OCI-LY3 (cell line): ENCODE measurements at regions not wholly inside any gene's neighbourhood (a gene's known extent, or its start where the extent isn't known, plus 50 kb on each side); places are given as distances from the start of the nearest gene placed in this dataset.

Experiments
- H2AFZ ChIP-seq: fragments of 200-600, 300-600 bp; shearing (Covaris generic); 2 replicates; pipeline ENCODE4 v1.6.0; 2014; ENCODE audit warnings: antibody characterized with exemption, low read depth, low read length
- H3K27ac ChIP-seq: fragments of 200-600, 300-600 bp; sonication (generic); 2 replicates; pipeline ENCODE4 v1.5.1; 2014; ENCODE audit warnings: mild to moderate bottlenecking, low read length, moderate library complexity, mixed read lengths
- H3K27me3 ChIP-seq: fragments of 200-600, 300-600 bp; sonication (generic); 2 replicates; pipeline ENCODE4 v1.6.1; 2014; ENCODE audit warnings: low read depth, low read length, mixed read lengths
- H3K36me3 ChIP-seq: fragments of 200-600, 300-600 bp; sonication (generic); replicated peaks from 2 replicates; pipeline ENCODE3; 2014; ENCODE audit warnings: low read depth, low read length, mixed read lengths
- H3K4me1 ChIP-seq: fragments of 300-600, 200-600 bp; sonication (generic); 2 replicates; pipeline ENCODE4 v1.6.1; 2014; ENCODE audit warnings: low read length, mixed read lengths
- H3K4me2 ChIP-seq: fragments of 200-600, 300-600 bp; sonication (generic); 2 replicates; pipeline ENCODE4 v1.6.1; 2014; ENCODE audit warnings: low read length, mixed read lengths
- H3K4me3 ChIP-seq: fragments of 300-600, 200-600 bp; sonication (generic); 2 replicates; pipeline ENCODE4 v1.5.1; 2014; ENCODE audit warnings: antibody characterized with exemption, mild to moderate bottlenecking, low read length, moderate library complexity
- H3K79me2 ChIP-seq: fragments of 300-600, 200-600 bp; shearing (Covaris generic); 2 replicates; pipeline ENCODE4 v1.6.1; 2014; ENCODE audit warnings: mild to moderate bottlenecking, low read length, mixed read lengths
- H3K9ac ChIP-seq: fragments of 300-600, 200-600 bp; shearing (Covaris generic); 2 replicates; pipeline ENCODE4 v1.6.0; 2014; ENCODE audit warnings: mild to moderate bottlenecking, low read length, moderate library complexity
- H3K9me3 ChIP-seq: fragments of 200-600, 300-600 bp; shearing (Covaris generic); 2 replicates; pipeline ENCODE4 v1.6.1; 2014; ENCODE audit warnings: low read length, mixed read lengths; ENCODE audit not compliant: insufficient read depth
- H4K20me1 ChIP-seq: fragments of 200-600, 300-600 bp; sonication (generic); 2 replicates; pipeline ENCODE4 v1.6.1; 2016; ENCODE audit warnings: low read length, mixed read lengths; ENCODE audit not compliant: insufficient read depth
- CTCF ChIP-seq: fragments of 200-600, 300-600 bp; sonication (generic); IDR thresholded peaks from 2 replicates; pipeline ENCODE4 v1.5.1; 2014; ENCODE audit warnings: antibody characterized with exemption, low read length, low read depth
- EZH2phosphoT487 ChIP-seq: fragments of 200-600 bp; shearing (Covaris generic); IDR thresholded peaks from 2 replicates; pipeline ENCODE4 v1.6.1; 2018; ENCODE audit warnings: antibody characterized with exemption, mixed run types, low read depth

DNA sequence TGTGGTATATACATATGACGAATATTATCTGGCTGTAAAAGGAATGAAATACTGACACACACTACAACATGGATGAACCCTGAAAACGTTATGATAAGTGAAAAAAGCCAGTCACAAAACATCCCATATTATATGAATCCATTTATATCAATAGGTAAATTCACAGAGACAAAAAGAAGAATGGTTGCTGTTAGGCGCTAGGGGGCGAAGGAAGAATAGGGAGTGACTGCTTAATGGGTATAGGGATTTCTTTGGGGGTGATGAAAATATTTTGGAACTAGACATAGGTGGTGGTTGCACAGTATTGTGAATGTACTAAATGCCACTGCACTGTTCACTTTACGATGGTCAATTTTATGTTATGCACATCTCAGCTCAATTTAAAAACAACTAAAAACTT is 96.4 kb upstream of the EGFL6 start:
- peaks cover 15% of the 10 kb centered on the region for H3K4me1 ChIP-seq
- H3K4me2 ChIP-seq: peak overlapping the region; percentile 53
- H3K9me3 ChIP-seq: no peaks in the 10 kb centered on the region
- no peaks in the 10 kb centered on the region for H3K36me3 ChIP-seq
- H4K20me1 ChIP-seq: no peaks in the 10 kb centered on the region
- TF ChIP-seq CTCF: peak; percentile 63
- TF ChIP-seq EZH2phosphoT487: no peak
- H3K27ac ChIP-seq: no peak overlapping the region
- no peak overlapping the region for H3K4me3 ChIP-seq
- no peak overlapping the region for H3K9ac ChIP-seq
- no peaks in the 10 kb centered on the region for H3K79me2 ChIP-seq
- H3K27me3 ChIP-seq: no peaks in the 10 kb centered on the region
- no peak overlapping the region; the same call in 1 of the 2 replicates for H2AFZ ChIP-seq

DNA sequence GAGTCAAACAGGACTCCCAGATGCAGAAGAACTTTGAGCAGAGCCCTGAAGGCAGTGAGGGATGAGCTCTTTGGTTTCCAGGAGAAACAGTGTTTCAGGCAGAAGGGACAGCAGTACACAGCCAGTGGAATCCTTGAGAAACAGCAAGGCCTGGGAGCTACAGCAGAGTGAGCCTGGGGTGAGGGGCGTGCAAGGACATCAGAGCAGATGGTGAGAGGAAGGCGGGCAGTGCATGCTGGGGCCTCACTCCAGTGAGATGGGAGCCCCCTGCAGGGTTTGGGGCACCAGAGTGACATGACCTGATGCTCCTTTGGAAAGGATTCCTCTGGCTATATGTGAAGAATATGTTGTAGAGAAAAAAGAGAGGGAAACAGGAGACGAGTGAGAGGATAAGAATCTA is 98.1 kb upstream of the EGFL6 start:
- Histone ChIP-seq H3K9me3 (no peaks in the 10 kb centered on the region), H3K79me2 (no peaks in the 10 kb centered on the region), H3K4me1 (peaks cover 15% of the 10 kb centered on the region), H4K20me1 (no peaks in the 10 kb centered on the region), H3K4me3 (no peak overlapping the region), H3K36me3 (no peaks in the 10 kb centered on the region), H3K27ac (no peak overlapping the region), H3K9ac (no peak overlapping the region), H2AFZ (no peak overlapping the region), H3K27me3 (no peaks in the 10 kb centered on the region), H3K4me2 (no peak overlapping the region)
- TF ChIP-seq CTCF: no peak
- no peak for TF ChIP-seq EZH2phosphoT487

GRCh38 chrX:13470685-13470977 is 98.8 kb upstream of the EGFL6 start:
- no peak overlapping the region for H3K4me2 ChIP-seq
- H3K9ac ChIP-seq: no peak overlapping the region
- no peak overlapping the region for H3K27ac ChIP-seq
- H3K27me3 ChIP-seq: no peaks in the 10 kb centered on the region
- peaks cover 15% of the 10 kb centered on the region for H3K4me1 ChIP-seq
- no peaks in the 10 kb centered on the region for H3K79me2 ChIP-seq
- TF ChIP-seq EZH2phosphoT487 (no peak), CTCF (no peak)
- no peaks in the 10 kb centered on the region for H4K20me1 ChIP-seq
- H3K36me3 ChIP-seq: no peaks in the 10 kb centered on the region
- H3K9me3 ChIP-seq: no peaks in the 10 kb centered on the region
- H3K4me3 ChIP-seq: no peak overlapping the region
- no peak overlapping the region for H2AFZ ChIP-seq

GRCh38 chrX:13469963-13470684 is 99.3 kb upstream of the EGFL6 start:
- Histone ChIP-seq H3K9me3 (no peaks in the 10 kb centered on the region), H2AFZ (no peak overlapping the region), H3K4me3 (no peak overlapping the region), H3K27ac (no peak overlapping the region), H3K9ac (no peak overlapping the region), H3K4me1 (peaks cover 15% of the 10 kb centered on the region), H3K36me3 (no peaks in the 10 kb centered on the region), H3K4me2 (no peak overlapping the region), H4K20me1 (no peaks in the 10 kb centered on the region), H3K79me2 (no peaks in the 10 kb centered on the region), H3K27me3 (no peaks in the 10 kb centered on the region)
- TF ChIP-seq EZH2phosphoT487 (no peak), CTCF (no peak)
